ENCODE measurements at regions not wholly inside any gene's neighbourhood (a gene's known extent, or its start where the extent isn't known, plus 50 kb on each side); places are given as distances from the start of the nearest gene placed in this dataset.

- TF ChIP-seq CTCF (IDR thresholded peaks at IDR 0.05), result no peak
These were observed 208.5 kb downstream of the MAD2L1 start for GRCh38 chr4:119858176-119858575.

GRCh38 chr4:119854364-119854763, 212.3 kb downstream of the MAD2L1 start:
- H3K27me3 Mint-ChIP-seq (ENCODE audit: unreplicated experiment), result no peaks in the 10 kb centered on the region
- no peaks in the 10 kb centered on the region for H3K9me3 Mint-ChIP-seq (ENCODE audit: unreplicated experiment)
- H3K4me1 Mint-ChIP-seq (ENCODE audit: unreplicated experiment), result peaks cover 8% of the 10 kb centered on the region
- no peak overlapping the region for H3K4me3 Mint-ChIP-seq (ENCODE audit: unreplicated experiment)
- H3K27ac Mint-ChIP-seq (ENCODE audit: unreplicated experiment), result no peak overlapping the region
- DNase-seq (ENCODE audit: extremely low spot score, unreplicated experiment), result no peak
- TF ChIP-seq CTCF (IDR thresholded peaks at IDR 0.05), result no peak
- H3K36me3 Mint-ChIP-seq (ENCODE audit: unreplicated experiment), result no peaks in the 10 kb centered on the region

More at GRCh38 chr4:119858176-119858575, 208.5 kb downstream of the MAD2L1 start:
- Mint-ChIP-seq H3K4me3 (ENCODE audit: unreplicated experiment) (no peak overlapping the region), H3K9me3 (ENCODE audit: unreplicated experiment) (no peaks in the 10 kb centered on the region), H3K36me3 (ENCODE audit: unreplicated experiment) (no peaks in the 10 kb centered on the region), H3K27me3 (ENCODE audit: unreplicated experiment) (no peaks in the 10 kb centered on the region), H3K27ac (ENCODE audit: unreplicated experiment) (no peak overlapping the region), H3K4me1 (ENCODE audit: unreplicated experiment) (peaks cover 8% of the 10 kb centered on the region)
- DNase-seq (ENCODE audit: extremely low spot score, unreplicated experiment), result no peak

- H3K4me3 Mint-ChIP-seq (ENCODE audit: unreplicated experiment), result no peak overlapping the region
- H3K36me3 Mint-ChIP-seq (ENCODE audit: unreplicated experiment), result no peaks in the 10 kb centered on the region
These were observed 215.0 kb downstream of the MAD2L1 start for GRCh38 chr4:119851649-119852048.

GRCh38 chr4:119841361-119841760, 212.8 kb upstream of the PDE5A start:
- H3K9me3 Mint-ChIP-seq (ENCODE audit: unreplicated experiment), result no peaks in the 10 kb centered on the region
- TF ChIP-seq CTCF (IDR thresholded peaks at IDR 0.05), result no peak
- no peak overlapping the region for H3K27ac Mint-ChIP-seq (ENCODE audit: unreplicated experiment)
- no peak overlapping the region for H3K4me3 Mint-ChIP-seq (ENCODE audit: unreplicated experiment)
- no peaks in the 10 kb centered on the region for H3K27me3 Mint-ChIP-seq (ENCODE audit: unreplicated experiment)
- DNase-seq (ENCODE audit: extremely low spot score, unreplicated experiment), result no peak
- H3K4me1 Mint-ChIP-seq (ENCODE audit: unreplicated experiment), result no peaks in the 10 kb centered on the region
- no peaks in the 10 kb centered on the region for H3K36me3 Mint-ChIP-seq (ENCODE audit: unreplicated experiment)

More at GRCh38 chr4:119851649-119852048, 215.0 kb downstream of the MAD2L1 start:
- no peak for TF ChIP-seq CTCF (IDR thresholded peaks at IDR 0.05)
- H3K27me3 Mint-ChIP-seq (ENCODE audit: unreplicated experiment), result no peaks in the 10 kb centered on the region
- H3K4me1 Mint-ChIP-seq (ENCODE audit: unreplicated experiment), result peaks cover 8% of the 10 kb centered on the region
- H3K9me3 Mint-ChIP-seq (ENCODE audit: unreplicated experiment), result no peaks in the 10 kb centered on the region
- H3K27ac Mint-ChIP-seq (ENCODE audit: unreplicated experiment), result no peak overlapping the region
- DNase-seq (ENCODE audit: extremely low spot score, unreplicated experiment), result no peak

GRCh38 chr4:119835613-119835910, 207.0 kb upstream of the PDE5A start:
- H3K4me3 Mint-ChIP-seq (ENCODE audit: unreplicated experiment), result no peak overlapping the region
- H3K27ac Mint-ChIP-seq (ENCODE audit: unreplicated experiment), result peak overlapping the region; percentile 92
- H3K36me3 Mint-ChIP-seq (ENCODE audit: unreplicated experiment), result no peaks in the 10 kb centered on the region
- H3K9me3 Mint-ChIP-seq (ENCODE audit: unreplicated experiment), result peaks cover 9% of the 10 kb centered on the region
- no peak for TF ChIP-seq CTCF (IDR thresholded peaks at IDR 0.05)
- peaks cover 40% of the 10 kb centered on the region for H3K4me1 Mint-ChIP-seq (ENCODE audit: unreplicated experiment)
- no peak for DNase-seq (ENCODE audit: extremely low spot score, unreplicated experiment)
- no peaks in the 10 kb centered on the region for H3K27me3 Mint-ChIP-seq (ENCODE audit: unreplicated experiment)
